Fibroblast of the aortic adventitia (primary cell): ENCODE measurements at regions not wholly inside any gene's neighbourhood (a gene's known extent, or its start where the extent isn't known, plus 50 kb on each side); places are given as distances from the start of the nearest gene placed in this dataset.

Experiments used
- DNase-seq: peaks from one replicate; pipeline ENCODE4 v3.0.0-alpha.2; 2010; ENCODE audit warnings: low read depth
- H3K4me3 ChIP-seq: 2 replicates; pipeline ENCODE4 v1.5.1; 2011; ENCODE audit warnings: low read depth, mild to moderate bottlenecking, control low read depth, low read length, moderate library complexity
- CTCF ChIP-seq: IDR thresholded peaks from 2 replicates; pipeline ENCODE4 v1.5.1; 2011; ENCODE audit warnings: mild to moderate bottlenecking, low read length, control low read depth, inconsistent platforms; ENCODE audit not compliant: insufficient read depth

- no peak for DNase-seq
- no peak overlapping the region for H3K4me3 ChIP-seq
- no peak for TF ChIP-seq CTCF
Observed at GRCh38 chr2:15868186-15868585, 72.2 kb upstream of the MYCN start.

GRCh38 chr2:15868704-15869103 lies 71.6 kb upstream of the MYCN start:
- no peak for TF ChIP-seq CTCF

GRCh38 chr2:15869396-15869795 lies 71.0 kb upstream of the MYCN start:
- DNase-seq, result no peak
- TF ChIP-seq CTCF, result no peak
- no peak overlapping the region for H3K4me3 ChIP-seq

More at GRCh38 chr2:15868704-15869103, 71.6 kb upstream of the MYCN start:
- no peak for DNase-seq
- H3K4me3 ChIP-seq, result no peak overlapping the region

GRCh38 chr2:15869871-15870270 lies 70.5 kb upstream of the MYCN start:
- no peak overlapping the region for H3K4me3 ChIP-seq
- TF ChIP-seq CTCF, result no peak
- DNase-seq, result no peak

- DNase-seq, result no peak
- TF ChIP-seq CTCF, result no peak
- no peak overlapping the region for H3K4me3 ChIP-seq
Observed at GRCh38 chr2:15870565-15870964, 69.8 kb upstream of the MYCN start.

- no peak overlapping the region for H3K4me3 ChIP-seq
- no peak for DNase-seq
- no peak for TF ChIP-seq CTCF
Observed at GRCh38 chr2:15871239-15871783, 69.0 kb upstream of the MYCN start.

GRCh38 chr2:15872854-15873253 lies 67.5 kb upstream of the MYCN start:
- DNase-seq, result no peak
- TF ChIP-seq CTCF, result no peak
- H3K4me3 ChIP-seq, result no peak overlapping the region
